Natural killer cell (primary cell): ENCODE measurements at regions not wholly inside any gene's neighbourhood (a gene's known extent, or its start where the extent isn't known, plus 50 kb on each side); places are given as distances from the start of the nearest gene placed in this dataset.

Experiments used
- ATAC-seq, 3 donors: fragments of 150-1000 bp in 2 of 3; fragments of 200-7000 bp in 1 of 3; cut with Tn5 transposase; 1 replicate in 1 of 3; 2 replicates in 2 of 3; pipeline ENCODE4 v1.10.0; 2021; ENCODE audit warnings: mild to moderate bottlenecking in 2 of 3, moderate library complexity in 2 of 3
- DNase-seq, 2 donors: peaks; one replicate each; pipeline versions ENCODE4 v3.0.0 to v3.0.0-alpha.2; 2013 to 2021; ENCODE audit warnings: mixed read lengths in 1 of 2
- H3K27ac ChIP-seq: one replicate; pipeline ENCODE4 v1.5.1; 2013; ENCODE audit warnings: mild to moderate bottlenecking, low read length
- H3K27me3 ChIP-seq: one replicate; pipeline ENCODE4 v1.6.1; 2013; ENCODE audit warnings: low read length; ENCODE audit not compliant: control insufficient read depth, insufficient read depth
- H3K36me3 ChIP-seq: one replicate; pipeline ENCODE4 v1.6.1; 2013; ENCODE audit warnings: low read length; ENCODE audit not compliant: control insufficient read depth, insufficient read depth
- H3K4me1 ChIP-seq: one replicate; pipeline ENCODE4 v1.6.1; 2013; ENCODE audit warnings: low read length; ENCODE audit not compliant: control insufficient read depth, insufficient read depth
- H3K4me3 ChIP-seq: one replicate; pipeline ENCODE4 v1.5.1; 2013; ENCODE audit warnings: low read length
- H3K9me3 ChIP-seq: one replicate; pipeline ENCODE4 v1.6.1; 2013; ENCODE audit warnings: low read length; ENCODE audit not compliant: control insufficient read depth, insufficient read depth
- H3K27ac Mint-ChIP-seq, 2 donors: one replicate each; pipeline ENCODE4 v1.8.0; 2022; ENCODE audit warnings: mild to moderate bottlenecking in 2 of 2, mixed read lengths in 2 of 2, moderate library complexity in 1 of 2
- H3K27me3 Mint-ChIP-seq, 2 donors: one replicate each; pipeline ENCODE4 v1.8.0; 2022; ENCODE audit warnings: low read depth in 2 of 2, mixed read lengths in 2 of 2
- H3K36me3 Mint-ChIP-seq: one replicate; pipeline ENCODE4 v1.8.0; 2022; ENCODE audit warnings: mixed read lengths
- H3K4me1 Mint-ChIP-seq, 2 donors: one replicate each; pipeline ENCODE4 v1.8.0; 2022; ENCODE audit warnings: mixed read lengths in 2 of 2
- H3K4me3 Mint-ChIP-seq: one replicate; pipeline ENCODE4 v1.8.0; 2022; ENCODE audit warnings: mild to moderate bottlenecking, moderate library complexity, mixed read lengths
- H3K9me3 Mint-ChIP-seq, 2 donors: one replicate each; pipeline ENCODE4 v1.8.0; 2022; ENCODE audit warnings: mixed read lengths in 2 of 2
- CTCF ChIP-seq: fragments of 200-600 bp; IDR thresholded peaks from one replicate; pipeline ENCODE4 v1.8.0; 2022; ENCODE audit warnings: antibody characterized with exemption
- WGBS: methylation state at CpG from one replicate; pipeline ENCODE4 v1.1.7; 2013; ENCODE audit warnings: missing lambda C conversion rate; ENCODE audit not compliant: insufficient coverage; 5-methylcytosine and 5-hydroxymethylcytosine counted together
- intact Hi-C: fragments of 100-400 bp; cut with micrococcal nuclease; formaldehyde crosslinking; loops from one replicate; pipeline ENCODE4 v1.14.2; 2022

DNA sequence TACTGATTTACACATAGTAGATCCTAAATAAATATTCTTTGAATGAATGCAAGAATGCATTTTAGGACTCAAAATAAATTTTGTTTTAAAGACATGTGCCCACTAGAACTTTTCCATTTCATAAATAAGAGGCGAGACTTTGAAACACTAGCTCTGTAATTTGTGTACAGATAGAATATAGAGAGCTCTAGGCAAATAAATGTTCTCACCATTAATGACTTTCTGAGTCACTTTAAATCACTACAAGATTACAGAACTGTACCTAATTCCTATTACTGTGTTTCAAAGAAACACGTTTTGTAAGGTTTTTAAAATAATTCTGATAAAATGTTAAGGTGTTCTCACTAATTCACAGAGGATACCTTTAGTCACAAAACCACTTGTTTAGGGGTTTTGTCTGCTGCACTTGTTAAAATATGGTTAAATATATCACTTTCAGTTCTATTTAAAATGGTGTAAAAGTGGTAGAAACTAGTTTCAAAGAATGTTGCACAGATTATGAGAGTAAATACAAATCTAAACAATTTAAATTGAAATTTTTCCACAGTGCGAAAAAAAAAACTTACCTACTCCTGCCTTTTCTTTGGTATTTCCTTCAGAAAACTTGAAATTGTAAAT, 158.7 kb upstream of the ZC3H15 start:
- H3K27ac Mint-ChIP-seq, result no peak overlapping the region
- Histone ChIP-seq H3K27ac (no peak overlapping the region), H3K4me3 (no peak overlapping the region), H3K9me3 (no peaks in the 10 kb centered on the region), H3K36me3 (no peaks in the 10 kb centered on the region), H3K4me1 (no peaks in the 10 kb centered on the region), H3K27me3 (no peaks in the 10 kb centered on the region)
- DNase-seq (no peak), ATAC-seq (no peak)
- WGBS, result no CpG with 5 or more reads among the region's 3 CpGs
- no peak overlapping the region for H3K4me3 Mint-ChIP-seq
- intact Hi-C loops, result no loop called here
- no peaks in the 10 kb centered on the region for H3K27me3 Mint-ChIP-seq
- H3K9me3 Mint-ChIP-seq, result peaks cover 14 to 15% of the 10 kb centered on the region in 2 donors
- H3K36me3 Mint-ChIP-seq, result no peaks in the 10 kb centered on the region
- H3K4me1 Mint-ChIP-seq, result no peaks in the 10 kb centered on the region
- TF ChIP-seq CTCF, result no peak

DNA sequence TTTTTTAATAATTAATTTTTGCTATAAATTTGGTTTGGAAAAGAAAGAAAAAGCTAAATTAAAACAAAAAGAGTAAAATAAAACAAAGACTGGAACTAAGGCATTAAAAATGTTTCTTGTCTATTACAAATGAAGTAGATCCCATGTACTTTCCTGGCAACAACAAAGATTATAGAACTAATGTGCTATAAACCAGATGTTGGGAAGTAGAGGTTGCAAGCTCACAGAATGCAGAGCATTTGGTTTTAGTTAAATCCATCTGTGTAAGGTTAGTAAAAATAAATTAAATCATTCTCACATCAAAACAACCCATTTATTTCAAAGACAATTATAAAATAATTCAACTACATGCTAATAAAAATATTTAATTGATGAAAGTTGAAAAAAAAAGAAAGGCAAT, 157.2 kb upstream of the ZC3H15 start:
- no peak overlapping the region for H3K4me3 Mint-ChIP-seq
- Histone ChIP-seq H3K36me3 (no peaks in the 10 kb centered on the region), H3K9me3 (peaks cover 4% of the 10 kb centered on the region), H3K4me3 (no peak overlapping the region), H3K27me3 (no peaks in the 10 kb centered on the region), H3K27ac (no peak overlapping the region), H3K4me1 (no peaks in the 10 kb centered on the region)
- H3K27me3 Mint-ChIP-seq, result no peaks in the 10 kb centered on the region
- H3K4me1 Mint-ChIP-seq, result no peaks in the 10 kb centered on the region
- DNase-seq, result no peak
- TF ChIP-seq CTCF, result no peak
- no peak for ATAC-seq
- intact Hi-C loops, result no loop called here
- peaks cover 5 to 7% of the 10 kb centered on the region in 2 donors for H3K9me3 Mint-ChIP-seq
- no peak overlapping the region for H3K27ac Mint-ChIP-seq
- H3K36me3 Mint-ChIP-seq, result no peaks in the 10 kb centered on the region

- Histone ChIP-seq H3K36me3 (no peaks in the 10 kb centered on the region), H3K27me3 (no peaks in the 10 kb centered on the region), H3K4me3 (no peak overlapping the region), H3K4me1 (no peaks in the 10 kb centered on the region), H3K9me3 (peaks cover 4% of the 10 kb centered on the region), H3K27ac (no peak overlapping the region)
- H3K36me3 Mint-ChIP-seq, result no peaks in the 10 kb centered on the region
- ATAC-seq (no peak), DNase-seq (no peak)
- H3K4me1 Mint-ChIP-seq, result no peaks in the 10 kb centered on the region
- no peak for TF ChIP-seq CTCF
- intact Hi-C loops, result no loop called here
- no peak overlapping the region for H3K4me3 Mint-ChIP-seq
- peaks cover 9 to 12% of the 10 kb centered on the region in 2 donors for H3K9me3 Mint-ChIP-seq
- H3K27ac Mint-ChIP-seq, result no peak overlapping the region
- WGBS, result 100% methylated on average over 1 of the region's 1 CpG
- no peaks in the 10 kb centered on the region for H3K27me3 Mint-ChIP-seq
Measured at GRCh38 chr2:186330050-186330449, 156.0 kb upstream of the ZC3H15 start.

- no peaks in the 10 kb centered on the region for H3K36me3 ChIP-seq
- Mint-ChIP-seq H3K4me1 (no peaks in the 10 kb centered on the region), H3K4me3 (no peak overlapping the region), H3K27me3 (no peaks in the 10 kb centered on the region), H3K27ac (no peak overlapping the region), H3K9me3 (peaks cover 6 to 19% of the 10 kb centered on the region in 2 donors), H3K36me3 (peaks cover 9% of the 10 kb centered on the region)
- DNase-seq, result no peak
- no peak overlapping the region for H3K4me3 ChIP-seq
- intact Hi-C loops, result no loop called here
- TF ChIP-seq CTCF, result no peak
- no peak overlapping the region for H3K27ac ChIP-seq
- H3K9me3 ChIP-seq, result no peaks in the 10 kb centered on the region
- no peaks in the 10 kb centered on the region for H3K27me3 ChIP-seq
- no peaks in the 10 kb centered on the region for H3K4me1 ChIP-seq
- no peak for ATAC-seq
- 100% methylated on average over 1 of the region's 1 CpG for WGBS
Measured at GRCh38 chr2:186339716-186340115, 146.3 kb upstream of the ZC3H15 start.
